Transverse colon (tissue), 4 donors: ENCODE measurements at regions not wholly inside any gene's neighbourhood (a gene's known extent, or its start where the extent isn't known, plus 50 kb on each side); places are given as distances from the start of the nearest gene placed in this dataset.
A peak's percentile ranks its signal among the peaks of the same experiment; 100 is the strongest.

Source experiments
- DNase-seq: peaks from one replicate; pipeline ENCODE4 v3.0.0-alpha.2; 2019
- H3K27ac ChIP-seq, 4 donors: fragments of 200-600 bp; sonication (generic); 2 replicates each; pipeline ENCODE4 v1.5.1; 2016 to 2018; ENCODE audit warnings: inconsistent platforms in 4 of 4
- H3K27me3 ChIP-seq: fragments of 200-600 bp; sonication (generic); 2 replicates; pipeline ENCODE4 v1.5.1; 2017; ENCODE audit warnings: inconsistent platforms
- H3K36me3 ChIP-seq, 4 donors: fragments of 200-600 bp; sonication (generic); 2 replicates each; pipeline ENCODE4 v1.5.1; 2017 to 2019; ENCODE audit warnings: inconsistent platforms in 4 of 4
- H3K4me1 ChIP-seq, 4 donors: fragments of 200-600 bp; sonication (generic); 2 replicates each; pipeline ENCODE4 v1.5.1; 2017 to 2020; ENCODE audit warnings: inconsistent platforms in 4 of 4
- H3K4me3 ChIP-seq, 4 donors: fragments of 200-600 bp; sonication (generic); 1 replicate in 1 of 4; 2 replicates in 3 of 4; pipeline versions ENCODE4 v1.5.1 to v1.6.1; 2017 to 2019; ENCODE audit warnings: inconsistent platforms in 4 of 4
- H3K9me3 ChIP-seq, 2 donors: fragments of 200-600 bp; sonication (generic); 2 replicates each; pipeline ENCODE4 v1.5.1; 2017 to 2019; ENCODE audit warnings: inconsistent platforms in 2 of 2
- EP300 ChIP-seq: sonication (generic); formaldehyde crosslinking; IDR thresholded peaks from one replicate; pipeline ENCODE4 v1.6.1; 2017; ENCODE audit warnings: antibody characterized with exemption, low read depth
- POLR2A ChIP-seq: fragments of 450-650 bp; IDR thresholded peaks from one replicate; pipeline ENCODE4 v1.6.1; 2016; ENCODE audit warnings: antibody characterized with exemption, mild to moderate bottlenecking, moderate library complexity
- POLR2AphosphoS5 ChIP-seq, 3 donors: sonication (generic); formaldehyde crosslinking; IDR thresholded peaks; one replicate each; pipeline ENCODE4 v1.6.1; 2016; ENCODE audit warnings: antibody characterized with exemption in 3 of 3
- WGBS, 2 donors: methylation state at CpG; one replicate each; pipeline ENCODE4 v1.1.5; 2018; ENCODE audit warnings: low coverage in 1 of 2; 5-methylcytosine and 5-hydroxymethylcytosine counted together
- in situ Hi-C, 4 donors: fragments of 200-750 bp; cut with MboI; loops; one replicate each; pipeline versions ENCODE4 v1.15.0 to v1.15.1; 2017; ENCODE audit warnings: low sequenced_read_pairs in 3 of 4, low pct_ligation_motif_present in 1 of 4, low pct_unique_long_range_greater_than_20kb in 1 of 4
- intact Hi-C: fragments of 100-400 bp; cut with DNase I; formaldehyde crosslinking; loops from one replicate; pipeline ENCODE4 v1.15.1; 2023; ENCODE audit warnings: low total_unique reads
- TF ChIP-seq, protein P1 (sequence below), 5 experiments: fragments of 200-600 bp in 3 of 5; fragments of 450-650 bp in 2 of 5; sonication (generic) in 3 of 5; IDR thresholded peaks; 1 replicate in 2 of 5; 2 replicates in 3 of 5; pipeline ENCODE4 v1.5.1; 2016 to 2017; ENCODE audit warnings: antibody characterized with exemption in 5 of 5, inconsistent platforms in 3 of 5, mild to moderate bottlenecking in 2 of 5, moderate library complexity in 1 of 5

DNA sequence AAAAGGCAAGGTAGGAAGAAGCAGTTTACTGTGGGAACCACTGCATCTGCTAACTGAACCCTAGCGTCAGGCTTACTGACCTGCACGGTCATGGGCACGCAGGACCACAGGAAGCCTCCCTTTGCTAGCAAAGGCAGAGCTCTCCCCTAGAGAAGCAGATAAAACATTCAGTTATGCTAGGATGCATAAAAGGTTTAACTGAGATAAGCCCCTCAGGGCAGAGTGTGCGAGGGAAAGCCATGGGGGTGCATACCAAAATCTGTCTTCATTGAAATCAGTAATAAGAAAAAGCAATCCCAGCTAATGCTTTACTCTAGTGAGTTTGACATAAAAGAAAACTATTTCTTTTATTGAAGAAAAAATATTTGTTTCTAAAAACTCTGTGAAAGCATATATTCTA lies 2403.7 kb upstream of the C9orf72 start:
- TF ChIP-seq POLR2AphosphoS5 (IDR thresholded peaks at IDR 0.05): no peak
- TF ChIP-seq, protein P1, sequence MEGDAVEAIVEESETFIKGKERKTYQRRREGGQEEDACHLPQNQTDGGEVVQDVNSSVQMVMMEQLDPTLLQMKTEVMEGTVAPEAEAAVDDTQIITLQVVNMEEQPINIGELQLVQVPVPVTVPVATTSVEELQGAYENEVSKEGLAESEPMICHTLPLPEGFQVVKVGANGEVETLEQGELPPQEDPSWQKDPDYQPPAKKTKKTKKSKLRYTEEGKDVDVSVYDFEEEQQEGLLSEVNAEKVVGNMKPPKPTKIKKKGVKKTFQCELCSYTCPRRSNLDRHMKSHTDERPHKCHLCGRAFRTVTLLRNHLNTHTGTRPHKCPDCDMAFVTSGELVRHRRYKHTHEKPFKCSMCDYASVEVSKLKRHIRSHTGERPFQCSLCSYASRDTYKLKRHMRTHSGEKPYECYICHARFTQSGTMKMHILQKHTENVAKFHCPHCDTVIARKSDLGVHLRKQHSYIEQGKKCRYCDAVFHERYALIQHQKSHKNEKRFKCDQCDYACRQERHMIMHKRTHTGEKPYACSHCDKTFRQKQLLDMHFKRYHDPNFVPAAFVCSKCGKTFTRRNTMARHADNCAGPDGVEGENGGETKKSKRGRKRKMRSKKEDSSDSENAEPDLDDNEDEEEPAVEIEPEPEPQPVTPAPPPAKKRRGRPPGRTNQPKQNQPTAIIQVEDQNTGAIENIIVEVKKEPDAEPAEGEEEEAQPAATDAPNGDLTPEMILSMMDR (IDR thresholded peaks at IDR 0.05): no peak
- TF ChIP-seq EP300: no peak
- TF ChIP-seq POLR2A: no peak
- Histone ChIP-seq H3K27ac (no peak overlapping the region), H3K9me3 (no peaks in the 10 kb centered on the region), H3K36me3 (no peaks in the 10 kb centered on the region), H3K27me3 (no peaks in the 10 kb centered on the region), H3K4me1 (no peaks in the 10 kb centered on the region), H3K4me3 (no peak overlapping the region)
- DNase-seq: no peak
- 69 to 88% methylated on average over 2 to 4 of the region's 4 CpGs for WGBS, 2 donors
- in situ Hi-C loops (no loop called here), intact Hi-C loops (no loop called here)

GRCh38 chr9:29981013-29981412 lies 2403.4 kb upstream of the ACO1 start:
- Histone ChIP-seq H3K27me3 (no peaks in the 10 kb centered on the region), H3K27ac (no peak overlapping the region), H3K4me3 (no peak overlapping the region), H3K36me3 (no peaks in the 10 kb centered on the region), H3K4me1 (no peaks in the 10 kb centered on the region), H3K9me3 (no peaks in the 10 kb centered on the region)
- DNase-seq: no peak
- 50 to 58% methylated on average over 3 to 4 of the region's 4 CpGs for WGBS, 2 donors
- intact Hi-C loops: no loop called here
- in situ Hi-C loops: no loop called here
- TF ChIP-seq POLR2A: no peak
- TF ChIP-seq EP300: no peak
- TF ChIP-seq POLR2AphosphoS5 (IDR thresholded peaks at IDR 0.05): no peak
- TF ChIP-seq, protein P1 (IDR thresholded peaks at IDR 0.05): no peak

GRCh38 chr9:29999645-30000044 lies 2384.8 kb upstream of the ACO1 start:
- peak overlapping the region in 3 of 4 donors; percentile 21 to 46 (median 45) for H3K27ac ChIP-seq
- no peaks in the 10 kb centered on the region for H3K36me3 ChIP-seq
- TF ChIP-seq, protein P1 (IDR thresholded peaks at IDR 0.05): no peak
- TF ChIP-seq POLR2AphosphoS5 (IDR thresholded peaks at IDR 0.05): peak in 1 of 3 donors; percentile 10
- no peak overlapping the region for H3K4me3 ChIP-seq
- in situ Hi-C loops: no loop called here
- DNase-seq: peak; percentile 18
- peaks cover 0 to 16% (median 6%) of the 10 kb centered on the region in 4 donors for H3K4me1 ChIP-seq
- H3K27me3 ChIP-seq: no peaks in the 10 kb centered on the region
- H3K9me3 ChIP-seq: no peaks in the 10 kb centered on the region
- intact Hi-C loops: no loop called here

GRCh38 chr9:30010691-30011090 lies 2373.8 kb upstream of the ACO1 start:
- Histone ChIP-seq H3K27me3 (no peaks in the 10 kb centered on the region), H3K4me3 (no peak overlapping the region), H3K4me1 (no peaks in the 10 kb centered on the region), H3K36me3 (no peaks in the 10 kb centered on the region), H3K27ac (no peak overlapping the region), H3K9me3 (no peaks in the 10 kb centered on the region)
- WGBS, 2 donors: 68 to 69% methylated on average over 2 to 3 of the region's 3 CpGs
- in situ Hi-C loops (no loop called here), intact Hi-C loops (no loop called here)
- TF ChIP-seq, protein P1 (IDR thresholded peaks at IDR 0.05): no peak
- no peak for TF ChIP-seq EP300
- no peak for TF ChIP-seq POLR2A
- TF ChIP-seq POLR2AphosphoS5 (IDR thresholded peaks at IDR 0.05): no peak
- DNase-seq: no peak
